ENCODE measurements at regions not wholly inside any gene's neighbourhood (a gene's known extent, or its start where the extent isn't known, plus 50 kb on each side); places are given as distances from the start of the nearest gene placed in this dataset.

DNA sequence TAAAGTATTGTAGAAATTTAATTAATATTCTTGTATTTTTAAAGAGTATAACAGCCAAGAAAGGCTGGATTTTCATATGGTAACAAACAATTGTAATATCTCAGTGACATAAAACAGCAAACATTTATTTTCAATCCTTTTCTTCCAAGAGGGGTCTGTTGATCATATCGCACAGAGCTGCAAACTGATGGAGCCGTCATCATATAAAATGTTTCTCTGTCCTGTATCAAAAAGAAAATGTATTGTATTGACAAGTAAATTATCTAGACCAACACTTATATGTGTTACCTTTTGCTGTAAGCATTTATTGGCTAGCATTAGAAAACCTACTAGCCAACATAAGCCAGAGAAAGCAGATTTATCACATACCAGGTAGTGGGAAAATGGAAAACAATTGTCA lies 2861.4 kb upstream of the PCDH20 start:
- DNase-seq (ENCODE audit: low spot score): no peak
- Histone ChIP-seq H2AFZ (no peak overlapping the region), H3K36me3 (replicated peaks; ENCODE audit: insufficient read depth, low read depth) (no peaks in the 10 kb centered on the region), H3K9me3 (ENCODE audit: low read depth) (no peaks in the 10 kb centered on the region), H4K20me1 (ENCODE audit: insufficient read depth, poor library complexity, severe bottlenecking) (no peaks in the 10 kb centered on the region), H3K4me3 (no peak overlapping the region), H3K27ac (no peak overlapping the region), H3K27me3 (no peaks in the 10 kb centered on the region), H3K4me2 (no peak overlapping the region), H3K4me1 (ENCODE audit: insufficient read depth) (no peaks in the 10 kb centered on the region), H3K9me2 (replicated peaks; ENCODE audit: insufficient read depth) (no peaks in the 10 kb centered on the region), H3K79me2 (no peaks in the 10 kb centered on the region)
- TF ChIP-seq CTCF (IDR thresholded peaks at IDR 0.05; ENCODE audit: poor library complexity) (no peak), EZH2phosphoT487 (IDR thresholded peaks at IDR 0.05; ENCODE audit: low read depth, severe bottlenecking, unreplicated experiment) (no peak), EZH2 (IDR thresholded peaks at IDR 0.05; ENCODE audit: borderline replicate concordance) (no peak)
- 95% methylated on average over 2 of the region's 2 CpGs for WGBS (ENCODE audit: low lambda C conversion rate, missing lambda C conversion rate)

GRCh38 chr13:64276232-64276631 lies 2860.6 kb upstream of the PCDH20 start:
- Histone ChIP-seq H4K20me1 (ENCODE audit: insufficient read depth, poor library complexity, severe bottlenecking) (no peaks in the 10 kb centered on the region), H3K4me1 (ENCODE audit: insufficient read depth) (no peaks in the 10 kb centered on the region), H3K79me2 (no peaks in the 10 kb centered on the region), H3K4me2 (no peak overlapping the region), H3K9me3 (ENCODE audit: low read depth) (no peaks in the 10 kb centered on the region), H3K36me3 (replicated peaks; ENCODE audit: insufficient read depth, low read depth) (no peaks in the 10 kb centered on the region), H3K27me3 (no peaks in the 10 kb centered on the region), H3K4me3 (no peak overlapping the region), H3K27ac (no peak overlapping the region), H3K9me2 (replicated peaks; ENCODE audit: insufficient read depth) (no peaks in the 10 kb centered on the region), H2AFZ (no peak overlapping the region)
- DNase-seq (ENCODE audit: low spot score): no peak
- TF ChIP-seq EZH2 (IDR thresholded peaks at IDR 0.05; ENCODE audit: borderline replicate concordance): no peak
- TF ChIP-seq CTCF (IDR thresholded peaks at IDR 0.05; ENCODE audit: poor library complexity): no peak
- TF ChIP-seq EZH2phosphoT487 (IDR thresholded peaks at IDR 0.05; ENCODE audit: low read depth, severe bottlenecking, unreplicated experiment): no peak
- 48% methylated on average over 2 of the region's 2 CpGs for WGBS (ENCODE audit: low lambda C conversion rate, missing lambda C conversion rate)

GRCh38 chr13:64274481-64275217 lies 2859.0 kb upstream of the PCDH20 start:
- Histone ChIP-seq H3K27ac (no peak overlapping the region), H4K20me1 (ENCODE audit: insufficient read depth, poor library complexity, severe bottlenecking) (no peaks in the 10 kb centered on the region), H3K9me3 (ENCODE audit: low read depth) (no peaks in the 10 kb centered on the region), H3K4me2 (no peak overlapping the region), H3K9me2 (replicated peaks; ENCODE audit: insufficient read depth) (no peaks in the 10 kb centered on the region), H3K36me3 (replicated peaks; ENCODE audit: insufficient read depth, low read depth) (no peaks in the 10 kb centered on the region), H3K4me3 (no peak overlapping the region), H3K27me3 (no peaks in the 10 kb centered on the region), H2AFZ (no peak overlapping the region), H3K79me2 (no peaks in the 10 kb centered on the region), H3K4me1 (ENCODE audit: insufficient read depth) (no peaks in the 10 kb centered on the region)
- no peak for TF ChIP-seq CTCF (IDR thresholded peaks at IDR 0.05; ENCODE audit: poor library complexity)
- no peak for TF ChIP-seq EZH2 (IDR thresholded peaks at IDR 0.05; ENCODE audit: borderline replicate concordance)
- TF ChIP-seq EZH2phosphoT487 (IDR thresholded peaks at IDR 0.05; ENCODE audit: low read depth, severe bottlenecking, unreplicated experiment): no peak
- WGBS (ENCODE audit: low lambda C conversion rate, missing lambda C conversion rate): 72% methylated on average over 5 of the region's 5 CpGs
- peak; percentile 43 for DNase-seq (ENCODE audit: low spot score)

Measured in hepatocyte (in vitro differentiated cells).